ENCODE measurements at regions not wholly inside any gene's neighbourhood (a gene's known extent, or its start where the extent isn't known, plus 50 kb on each side); places are given as distances from the start of the nearest gene placed in this dataset.

DNA sequence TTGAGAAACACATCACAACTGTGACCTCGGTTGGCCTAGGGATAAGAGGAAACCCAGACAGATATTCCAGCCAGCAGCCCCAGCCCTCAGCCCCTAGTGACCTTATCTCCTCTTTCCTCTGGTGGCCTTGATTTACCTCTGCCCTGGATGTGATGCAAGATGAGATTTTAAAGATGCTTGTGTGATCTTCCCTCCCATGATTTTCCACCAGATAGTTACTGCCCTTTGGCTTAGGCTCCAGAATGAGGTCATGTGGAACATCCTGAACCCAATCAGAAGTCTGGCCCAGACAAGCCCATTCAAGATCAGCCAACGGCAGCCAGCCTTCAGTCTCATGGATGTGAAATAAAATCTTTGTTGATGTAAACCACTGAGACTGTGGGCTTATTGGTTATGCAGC, 104.0 kb downstream of the BANF2 start:
- H4K20me1 ChIP-seq (ENCODE audit: insufficient read depth, low read length), result no peaks in the 10 kb centered on the region
- no peak overlapping the region for H3K4me2 ChIP-seq (ENCODE audit: low read depth, low read length)
- no peaks in the 10 kb centered on the region for H3K79me2 ChIP-seq (ENCODE audit: insufficient read depth, low read length)
- intact Hi-C loops (cut with micrococcal nuclease; ENCODE audit: unreplicated experiment), result no loop called here
- no peaks in the 10 kb centered on the region for H3K36me3 ChIP-seq (replicated peaks in 1 of 2; ENCODE audit: control insufficient read depth in 1 of 2, insufficient read depth in 2 of 2, low read length in 2 of 2)
- peaks cover 0 to 17% of the 10 kb centered on the region in 2 experiments; a peak in 1 of 5 replicates for H3K27me3 ChIP-seq (ENCODE audit: control insufficient read depth in 1 of 2, insufficient read depth in 2 of 2, low read length in 2 of 2)
- no peak overlapping the region for H3K4me3 ChIP-seq (replicated peaks in 1 of 3; ENCODE audit: insufficient read depth in 1 of 3, low read depth in 2 of 3, low read length in 3 of 3)
- ATAC-seq (peak; percentile 14; the same call in 2 of the 3 replicates), FAIRE-seq (peak; percentile 51), DNase-seq (ENCODE audit: low spot score) (peak; percentile 34)
- no peak overlapping the region for H2AFZ ChIP-seq (ENCODE audit: low read length)
- in situ Hi-C loops (cut with HindIII; ENCODE audit: extremely low pct_ligation_motif_present, low pct_unique_long_range_greater_than_20kb), result no loop called here
- 9% methylated on average over 2 of the region's 2 CpGs for WGBS (ENCODE audit: low lambda C conversion rate)
- peaks cover 55% of the 10 kb centered on the region for H3K4me1 ChIP-seq (ENCODE audit: insufficient read depth, low read length)
- H3K27ac ChIP-seq (ENCODE audit: extremely low read length, insufficient read depth, low read length), result no peak overlapping the region
- ChIA-PET CTCF (ENCODE audit: low intra/inter-chr PET ratio, low total read pairs) (no interaction called here), POLR2A (interaction anchor here (0.9 to 1.4 kb wide), 4 partner anchors 53 to 166 kb away, joined by 3 to 8 read pairs (median 5); partner anchors contain the start of gene RRBP1)
- H3K9me3 ChIP-seq (ENCODE audit: low read length), result peaks cover 10% of the 10 kb centered on the region
- H3K9ac ChIP-seq (ENCODE audit: insufficient read depth, low read depth, low read length), result no peak overlapping the region
- BruUV-seq (replicated peaks), result no TSS peak
- peak in 1 of 2 experiments; percentile 52; a peak in 1 of 4 replicates for TF ChIP-seq EP300 (IDR thresholded peaks at IDR 0.05; ENCODE audit: low read depth in 2 of 2, low read length in 2 of 2)
- no peak for TF ChIP-seq EP300 (CRISPR knock-in tag; IDR thresholded peaks at IDR 0.05; ENCODE audit: borderline replicate concordance)
- TF ChIP-seq, protein P1, sequence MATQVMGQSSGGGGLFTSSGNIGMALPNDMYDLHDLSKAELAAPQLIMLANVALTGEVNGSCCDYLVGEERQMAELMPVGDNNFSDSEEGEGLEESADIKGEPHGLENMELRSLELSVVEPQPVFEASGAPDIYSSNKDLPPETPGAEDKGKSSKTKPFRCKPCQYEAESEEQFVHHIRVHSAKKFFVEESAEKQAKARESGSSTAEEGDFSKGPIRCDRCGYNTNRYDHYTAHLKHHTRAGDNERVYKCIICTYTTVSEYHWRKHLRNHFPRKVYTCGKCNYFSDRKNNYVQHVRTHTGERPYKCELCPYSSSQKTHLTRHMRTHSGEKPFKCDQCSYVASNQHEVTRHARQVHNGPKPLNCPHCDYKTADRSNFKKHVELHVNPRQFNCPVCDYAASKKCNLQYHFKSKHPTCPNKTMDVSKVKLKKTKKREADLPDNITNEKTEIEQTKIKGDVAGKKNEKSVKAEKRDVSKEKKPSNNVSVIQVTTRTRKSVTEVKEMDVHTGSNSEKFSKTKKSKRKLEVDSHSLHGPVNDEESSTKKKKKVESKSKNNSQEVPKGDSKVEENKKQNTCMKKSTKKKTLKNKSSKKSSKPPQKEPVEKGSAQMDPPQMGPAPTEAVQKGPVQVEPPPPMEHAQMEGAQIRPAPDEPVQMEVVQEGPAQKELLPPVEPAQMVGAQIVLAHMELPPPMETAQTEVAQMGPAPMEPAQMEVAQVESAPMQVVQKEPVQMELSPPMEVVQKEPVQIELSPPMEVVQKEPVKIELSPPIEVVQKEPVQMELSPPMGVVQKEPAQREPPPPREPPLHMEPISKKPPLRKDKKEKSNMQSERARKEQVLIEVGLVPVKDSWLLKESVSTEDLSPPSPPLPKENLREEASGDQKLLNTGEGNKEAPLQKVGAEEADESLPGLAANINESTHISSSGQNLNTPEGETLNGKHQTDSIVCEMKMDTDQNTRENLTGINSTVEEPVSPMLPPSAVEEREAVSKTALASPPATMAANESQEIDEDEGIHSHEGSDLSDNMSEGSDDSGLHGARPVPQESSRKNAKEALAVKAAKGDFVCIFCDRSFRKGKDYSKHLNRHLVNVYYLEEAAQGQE (IDR thresholded peaks at IDR 0.05; ENCODE audit: borderline replicate concordance in 1 of 2, low read depth in 1 of 2, low read length in 2 of 2), result no peak
- no peak for TF ChIP-seq ZNF788 (CRISPR knock-in tag; IDR thresholded peaks at IDR 0.05; ENCODE audit: borderline replicate concordance)
- TF ChIP-seq, protein P2, sequence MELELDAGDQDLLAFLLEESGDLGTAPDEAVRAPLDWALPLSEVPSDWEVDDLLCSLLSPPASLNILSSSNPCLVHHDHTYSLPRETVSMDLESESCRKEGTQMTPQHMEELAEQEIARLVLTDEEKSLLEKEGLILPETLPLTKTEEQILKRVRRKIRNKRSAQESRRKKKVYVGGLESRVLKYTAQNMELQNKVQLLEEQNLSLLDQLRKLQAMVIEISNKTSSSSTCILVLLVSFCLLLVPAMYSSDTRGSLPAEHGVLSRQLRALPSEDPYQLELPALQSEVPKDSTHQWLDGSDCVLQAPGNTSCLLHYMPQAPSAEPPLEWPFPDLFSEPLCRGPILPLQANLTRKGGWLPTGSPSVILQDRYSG (CRISPR knock-in tag; IDR thresholded peaks at IDR 0.05), result no peak
- no peak for TF ChIP-seq GABPB1 (CRISPR knock-in tag; IDR thresholded peaks at IDR 0.05)
- TF ChIP-seq FOSL2 (CRISPR knock-in tag; IDR thresholded peaks at IDR 0.05), result no peak
- TF ChIP-seq ZNF776 (CRISPR knock-in tag; IDR thresholded peaks at IDR 0.05), result no peak
- TF ChIP-seq ARNT2 (CRISPR knock-in tag; IDR thresholded peaks at IDR 0.05; ENCODE audit: low read depth), result no peak
- TF ChIP-seq KAT8 (CRISPR knock-in tag; IDR thresholded peaks at IDR 0.05), result no peak
- TF ChIP-seq MTF2 (CRISPR knock-in tag; IDR thresholded peaks at IDR 0.05; ENCODE audit: borderline replicate concordance), result no peak
- no peak for TF ChIP-seq ZFP1 (CRISPR knock-in tag; IDR thresholded peaks at IDR 0.05)
- peak; percentile 70 for TF ChIP-seq MED1 (CRISPR knock-in tag; IDR thresholded peaks at IDR 0.05)
- no peak for TF ChIP-seq AGO2 (optimal IDR thresholded peaks at IDR 0.05; ENCODE audit: low read depth, low read length)
- no peak for TF ChIP-seq IRF2 (CRISPR knock-in tag; IDR thresholded peaks at IDR 0.05)
- peak; percentile 87 for TF ChIP-seq RXRB (CRISPR knock-in tag; IDR thresholded peaks at IDR 0.05; ENCODE audit: borderline replicate concordance)
- no peak for TF ChIP-seq MYNN (CRISPR knock-in tag; IDR thresholded peaks at IDR 0.05; ENCODE audit: low read depth)
- TF ChIP-seq, protein P3, sequence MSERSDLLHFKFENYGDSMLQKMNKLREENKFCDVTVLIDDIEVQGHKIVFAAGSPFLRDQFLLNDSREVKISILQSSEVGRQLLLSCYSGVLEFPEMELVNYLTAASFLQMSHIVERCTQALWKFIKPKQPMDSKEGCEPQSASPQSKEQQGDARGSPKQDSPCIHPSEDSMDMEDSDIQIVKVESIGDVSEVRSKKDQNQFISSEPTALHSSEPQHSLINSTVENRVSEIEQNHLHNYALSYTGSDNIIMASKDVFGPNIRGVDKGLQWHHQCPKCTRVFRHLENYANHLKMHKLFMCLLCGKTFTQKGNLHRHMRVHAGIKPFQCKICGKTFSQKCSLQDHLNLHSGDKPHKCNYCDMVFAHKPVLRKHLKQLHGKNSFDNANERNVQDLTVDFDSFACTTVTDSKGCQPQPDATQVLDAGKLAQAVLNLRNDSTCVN (CRISPR knock-in tag; IDR thresholded peaks at IDR 0.05; ENCODE audit: borderline replicate concordance), result peak; percentile 76; the same call in 1 of the 2 replicates
- TF ChIP-seq SOX6 (IDR thresholded peaks at IDR 0.05), result no peak
- TF ChIP-seq SOX6 (CRISPR knock-in tag; IDR thresholded peaks at IDR 0.05), result peak; percentile 41; the same call in 1 of the 2 replicates
- peak; percentile 12; the same call in 1 of the 2 replicates for TF ChIP-seq ELF3 (CRISPR knock-in tag; IDR thresholded peaks at IDR 0.05)
- no peak for TF ChIP-seq NFATC3 (CRISPR knock-in tag; IDR thresholded peaks at IDR 0.05)
- TF ChIP-seq ZNF543 (CRISPR knock-in tag; IDR thresholded peaks at IDR 0.05), result no peak

Data from HepG2 (cell line).